ENCODE measurements at regions not wholly inside any gene's neighbourhood (a gene's known extent, or its start where the extent isn't known, plus 50 kb on each side); places are given as distances from the start of the nearest gene placed in this dataset.

DNA sequence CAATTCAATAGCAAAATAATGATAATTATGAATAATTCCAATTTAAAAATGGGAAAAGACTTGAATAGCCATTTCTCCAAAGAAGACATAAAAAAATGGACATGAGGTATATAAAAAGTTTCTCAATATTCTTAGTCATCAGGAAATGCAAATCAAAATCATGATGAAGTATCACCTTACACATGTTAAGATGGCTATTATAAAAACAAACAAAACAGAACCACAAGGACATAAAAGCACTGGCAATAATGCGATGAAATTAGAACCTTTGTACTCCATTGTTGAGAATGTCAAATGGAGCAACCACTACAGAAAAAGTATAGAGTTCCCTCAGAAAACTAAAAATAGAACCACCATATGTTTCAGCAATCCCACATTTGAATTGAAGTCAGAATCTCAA, 1186.1 kb downstream of the SLITRK5 start:
- DNase-seq (ENCODE audit: low read depth): no peak
- TF ChIP-seq, protein P1, sequence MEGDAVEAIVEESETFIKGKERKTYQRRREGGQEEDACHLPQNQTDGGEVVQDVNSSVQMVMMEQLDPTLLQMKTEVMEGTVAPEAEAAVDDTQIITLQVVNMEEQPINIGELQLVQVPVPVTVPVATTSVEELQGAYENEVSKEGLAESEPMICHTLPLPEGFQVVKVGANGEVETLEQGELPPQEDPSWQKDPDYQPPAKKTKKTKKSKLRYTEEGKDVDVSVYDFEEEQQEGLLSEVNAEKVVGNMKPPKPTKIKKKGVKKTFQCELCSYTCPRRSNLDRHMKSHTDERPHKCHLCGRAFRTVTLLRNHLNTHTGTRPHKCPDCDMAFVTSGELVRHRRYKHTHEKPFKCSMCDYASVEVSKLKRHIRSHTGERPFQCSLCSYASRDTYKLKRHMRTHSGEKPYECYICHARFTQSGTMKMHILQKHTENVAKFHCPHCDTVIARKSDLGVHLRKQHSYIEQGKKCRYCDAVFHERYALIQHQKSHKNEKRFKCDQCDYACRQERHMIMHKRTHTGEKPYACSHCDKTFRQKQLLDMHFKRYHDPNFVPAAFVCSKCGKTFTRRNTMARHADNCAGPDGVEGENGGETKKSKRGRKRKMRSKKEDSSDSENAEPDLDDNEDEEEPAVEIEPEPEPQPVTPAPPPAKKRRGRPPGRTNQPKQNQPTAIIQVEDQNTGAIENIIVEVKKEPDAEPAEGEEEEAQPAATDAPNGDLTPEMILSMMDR (IDR thresholded peaks at IDR 0.05; ENCODE audit: insufficient read depth, low read length): no peak
- H3K4me3 ChIP-seq (ENCODE audit: low read depth, low read length): no peak overlapping the region

GRCh38 chr13:88862095-88862620, 1191.0 kb downstream of the SLITRK5 start:
- no peak for DNase-seq (ENCODE audit: low read depth)

DNA sequence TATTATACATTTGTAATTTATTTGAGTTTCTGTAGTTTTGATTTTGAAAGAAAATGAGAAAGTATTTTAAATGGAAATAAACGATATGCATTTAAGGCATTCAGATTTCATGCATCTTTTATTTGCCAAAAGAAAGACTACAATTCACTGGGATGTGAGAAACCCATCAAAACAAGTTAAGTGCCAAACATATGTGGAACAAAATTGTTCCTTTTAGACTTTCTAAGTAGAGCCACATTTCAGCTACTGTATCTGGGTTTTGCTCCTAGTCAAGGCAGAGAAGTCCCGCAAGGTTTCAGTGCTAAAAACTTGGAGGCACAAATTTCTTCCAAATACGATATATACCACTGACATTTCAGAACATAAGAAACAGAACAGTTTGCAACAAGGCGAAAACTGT, 1191.9 kb downstream of the SLITRK5 start:
- DNase-seq (ENCODE audit: low read depth): no peak
- H3K4me3 ChIP-seq (ENCODE audit: low read depth, low read length): no peak overlapping the region
- TF ChIP-seq, protein P1 (IDR thresholded peaks at IDR 0.05; ENCODE audit: insufficient read depth, low read length): no peak

More at GRCh38 chr13:88862095-88862620, 1191.0 kb downstream of the SLITRK5 start:
- TF ChIP-seq, protein P1 (IDR thresholded peaks at IDR 0.05; ENCODE audit: insufficient read depth, low read length): no peak
- H3K4me3 ChIP-seq (ENCODE audit: low read depth, low read length): no peak overlapping the region

GRCh38 chr13:88866195-88866594, 1195.0 kb downstream of the SLITRK5 start:
- TF ChIP-seq, protein P1 (IDR thresholded peaks at IDR 0.05; ENCODE audit: insufficient read depth, low read length): no peak
- DNase-seq (ENCODE audit: low read depth): no peak
- H3K4me3 ChIP-seq (ENCODE audit: low read depth, low read length): no peak overlapping the region

- TF ChIP-seq, protein P1 (IDR thresholded peaks at IDR 0.05; ENCODE audit: insufficient read depth, low read length): no peak
- H3K4me3 ChIP-seq (ENCODE audit: low read depth, low read length): no peak overlapping the region
- DNase-seq (ENCODE audit: low read depth): no peak
Observed at GRCh38 chr13:88883741-88884140, 1212.6 kb downstream of the SLITRK5 start.

GRCh38 chr13:88887045-88887662, 1216.0 kb downstream of the SLITRK5 start:
- TF ChIP-seq, protein P1 (IDR thresholded peaks at IDR 0.05; ENCODE audit: insufficient read depth, low read length): no peak
- no peak for DNase-seq (ENCODE audit: low read depth)
- H3K4me3 ChIP-seq (ENCODE audit: low read depth, low read length): no peak overlapping the region
